ENCODE measurements at regions not wholly inside any gene's neighbourhood (a gene's known extent, or its start where the extent isn't known, plus 50 kb on each side); places are given as distances from the start of the nearest gene placed in this dataset.

GRCh38 chr7:46369933-46370654 is 449.0 kb upstream of the IGFBP3 start:
- no peak for TF ChIP-seq CTCF (IDR thresholded peaks at IDR 0.05)

DNA sequence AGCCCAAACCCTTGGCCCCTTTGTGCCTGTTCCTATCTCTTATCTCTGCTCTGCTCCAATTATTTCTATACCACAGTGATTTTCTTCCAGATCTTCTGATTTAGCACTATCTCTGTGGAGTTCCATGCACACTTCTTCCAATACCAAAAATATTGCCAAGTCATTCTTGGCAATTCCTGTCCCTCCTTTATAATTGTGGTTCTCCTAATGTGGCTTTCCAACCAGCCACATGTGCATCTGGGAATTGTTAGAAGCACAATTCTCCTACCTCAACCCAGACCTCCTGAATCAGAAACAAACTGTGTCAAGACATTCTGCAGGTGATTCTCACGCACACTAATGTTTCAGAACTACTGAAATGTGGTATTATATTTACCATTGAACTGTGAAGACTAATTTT is 447.8 kb upstream of the IGFBP3 start:
- no peak for TF ChIP-seq CTCF (IDR thresholded peaks at IDR 0.05)

DNA sequence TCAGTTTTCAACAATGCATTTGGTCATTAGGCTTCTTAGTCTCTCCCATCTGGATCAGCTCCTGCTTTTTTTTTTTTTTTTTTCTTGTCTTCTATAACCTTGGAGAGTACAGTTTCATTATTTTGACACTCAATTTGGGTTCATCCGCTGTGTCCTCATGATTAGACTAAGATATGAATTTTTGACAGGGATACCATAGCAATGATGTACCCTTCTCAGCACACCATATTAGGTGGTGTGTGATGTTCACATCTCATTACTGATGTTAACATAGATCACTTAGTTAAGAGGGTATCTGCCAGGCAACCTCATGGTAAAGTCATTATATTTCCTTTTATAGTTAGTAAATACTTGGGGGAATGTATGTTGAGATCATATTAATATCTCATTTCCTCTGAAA is 445.5 kb upstream of the IGFBP3 start:
- no peak for TF ChIP-seq CTCF (IDR thresholded peaks at IDR 0.05)

- TF ChIP-seq CTCF (IDR thresholded peaks at IDR 0.05), result no peak
Measured at GRCh38 chr7:46363688-46364087, 442.6 kb upstream of the IGFBP3 start.

DNA sequence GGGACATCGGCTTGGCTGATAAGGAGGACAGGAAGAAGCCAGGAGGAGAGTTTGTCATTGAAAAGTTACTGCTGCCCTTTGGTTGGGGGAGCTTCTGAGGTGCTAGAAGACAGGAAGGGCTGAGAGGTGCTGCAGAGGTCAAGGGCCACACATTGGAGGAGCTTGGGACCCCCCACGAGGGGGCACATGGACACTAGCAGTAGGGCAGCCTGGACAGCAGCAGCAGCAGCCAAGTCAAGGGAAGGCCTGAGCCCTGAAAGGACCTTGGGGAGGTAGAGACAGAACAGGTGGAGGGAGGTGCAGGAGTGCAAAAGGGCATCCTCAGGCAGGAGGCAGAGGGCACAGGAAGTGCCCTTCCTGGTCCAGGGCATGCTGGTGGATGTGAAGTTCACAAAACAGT is 439.7 kb upstream of the IGFBP3 start:
- TF ChIP-seq CTCF (IDR thresholded peaks at IDR 0.05), result no peak

- TF ChIP-seq CTCF (IDR thresholded peaks at IDR 0.05), result no peak
Measured at GRCh38 chr7:46360296-46360695, 439.2 kb upstream of the IGFBP3 start.

- TF ChIP-seq CTCF (IDR thresholded peaks at IDR 0.05), result no peak
Measured at GRCh38 chr7:46357851-46358250, 436.8 kb upstream of the IGFBP3 start.

- no peak for TF ChIP-seq CTCF (IDR thresholded peaks at IDR 0.05)
Measured at GRCh38 chr7:46357290-46357689, 436.2 kb upstream of the IGFBP3 start.

Measured in LNCAP (cell line).